ENCODE measurements at regions not wholly inside any gene's neighbourhood (a gene's known extent, or its start where the extent isn't known, plus 50 kb on each side); places are given as distances from the start of the nearest gene placed in this dataset.

GRCh38 chr7:69399401-69399800 is 198.9 kb upstream of the AUTS2 start:
- no peaks in the 10 kb centered on the region for H3K27me3 ChIP-seq (ENCODE audit: control insufficient read depth, insufficient read depth, low read length)
- H3K36me3 ChIP-seq (ENCODE audit: control insufficient read depth, insufficient read depth, low read length): no peaks in the 10 kb centered on the region
- H3K27ac ChIP-seq (ENCODE audit: low read length): no peak overlapping the region
- DNase-seq (ENCODE audit: low read depth, low spot score): no peak
- H3K4me1 ChIP-seq (ENCODE audit: control insufficient read depth, insufficient read depth, low read length): no peaks in the 10 kb centered on the region
- H3K9me3 ChIP-seq (ENCODE audit: control insufficient read depth, insufficient read depth, low read length): no peaks in the 10 kb centered on the region
- H3K4me3 ChIP-seq (ENCODE audit: low read length): no peak overlapping the region

- no peaks in the 10 kb centered on the region for H3K27me3 ChIP-seq (ENCODE audit: control insufficient read depth, insufficient read depth, low read length)
- no CpG with 5 or more reads among the region's 2 CpGs for WGBS (ENCODE audit: insufficient coverage, insufficient read length)
- DNase-seq (ENCODE audit: low read depth, low spot score): no peak
- no peaks in the 10 kb centered on the region for H3K9me3 ChIP-seq (ENCODE audit: control insufficient read depth, insufficient read depth, low read length)
- H3K4me1 ChIP-seq (ENCODE audit: control insufficient read depth, insufficient read depth, low read length): no peaks in the 10 kb centered on the region
- no peaks in the 10 kb centered on the region for H3K36me3 ChIP-seq (ENCODE audit: control insufficient read depth, insufficient read depth, low read length)
- H3K27ac ChIP-seq (ENCODE audit: low read length): no peak overlapping the region
- no peak overlapping the region for H3K4me3 ChIP-seq (ENCODE audit: low read length)
Measured at GRCh38 chr7:69402696-69403095, 195.6 kb upstream of the AUTS2 start.

DNA sequence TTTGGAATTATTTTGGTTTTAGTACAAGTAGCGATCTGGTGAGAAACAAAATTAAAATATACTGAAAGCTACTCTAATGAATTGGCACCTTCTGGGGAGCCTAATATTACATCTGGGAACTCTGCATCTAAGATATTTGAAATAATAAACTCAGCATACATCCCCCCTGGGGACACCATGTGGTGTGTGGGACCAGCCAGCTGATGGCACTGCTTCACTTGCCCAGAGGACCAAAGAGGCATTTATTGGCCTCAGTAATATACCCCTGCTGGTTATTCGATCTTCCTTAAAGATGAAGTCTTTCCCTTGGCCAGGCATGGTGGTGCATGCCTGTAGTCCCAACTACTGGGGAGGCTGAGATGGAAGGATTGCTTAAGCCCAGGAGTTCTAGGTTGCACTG is 195.1 kb upstream of the AUTS2 start:
- no peaks in the 10 kb centered on the region for H3K27me3 ChIP-seq (ENCODE audit: control insufficient read depth, insufficient read depth, low read length)
- H3K36me3 ChIP-seq (ENCODE audit: control insufficient read depth, insufficient read depth, low read length): no peaks in the 10 kb centered on the region
- no peaks in the 10 kb centered on the region for H3K4me1 ChIP-seq (ENCODE audit: control insufficient read depth, insufficient read depth, low read length)
- H3K4me3 ChIP-seq (ENCODE audit: low read length): no peak overlapping the region
- no peaks in the 10 kb centered on the region for H3K9me3 ChIP-seq (ENCODE audit: control insufficient read depth, insufficient read depth, low read length)
- WGBS (ENCODE audit: insufficient coverage, insufficient read length): no CpG with 5 or more reads among the region's 2 CpGs
- DNase-seq (ENCODE audit: low read depth, low spot score): no peak
- H3K27ac ChIP-seq (ENCODE audit: low read length): no peak overlapping the region

DNA sequence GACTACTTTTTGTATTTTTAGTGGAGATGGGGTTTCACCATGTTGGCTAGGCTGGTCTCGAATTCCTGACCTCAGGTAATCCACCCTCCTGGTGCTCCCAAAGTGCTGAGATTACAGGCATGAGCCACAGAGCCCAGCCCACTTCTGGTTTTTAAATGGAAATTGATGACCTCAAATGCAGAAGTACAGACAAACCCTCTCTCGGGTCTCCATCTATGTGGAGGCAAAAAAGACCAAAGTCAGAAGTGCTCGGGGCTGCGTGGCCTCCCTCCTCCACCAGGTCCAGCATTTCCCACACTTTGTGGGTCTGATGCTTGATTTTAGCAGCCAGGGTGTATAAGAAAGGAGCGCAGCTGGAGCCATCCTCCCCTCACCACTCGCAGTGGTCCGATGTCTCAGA is 187.3 kb upstream of the AUTS2 start:
- Histone ChIP-seq H3K9me3 (ENCODE audit: control insufficient read depth, insufficient read depth, low read length) (no peaks in the 10 kb centered on the region), H3K4me3 (ENCODE audit: low read length) (no peak overlapping the region), H3K36me3 (ENCODE audit: control insufficient read depth, insufficient read depth, low read length) (no peaks in the 10 kb centered on the region), H3K27ac (ENCODE audit: low read length) (no peak overlapping the region), H3K27me3 (ENCODE audit: control insufficient read depth, insufficient read depth, low read length) (no peaks in the 10 kb centered on the region), H3K4me1 (ENCODE audit: control insufficient read depth, insufficient read depth, low read length) (no peaks in the 10 kb centered on the region)
- no CpG with 5 or more reads among the region's 7 CpGs for WGBS (ENCODE audit: insufficient coverage, insufficient read length)
- no peak for DNase-seq (ENCODE audit: low read depth, low spot score)

GRCh38 chr7:69411466-69411865 is 186.8 kb upstream of the AUTS2 start:
- DNase-seq (ENCODE audit: low read depth, low spot score): no peak
- H3K27ac ChIP-seq (ENCODE audit: low read length): no peak overlapping the region
- no peaks in the 10 kb centered on the region for H3K9me3 ChIP-seq (ENCODE audit: control insufficient read depth, insufficient read depth, low read length)
- no CpG with 5 or more reads among the region's 8 CpGs for WGBS (ENCODE audit: insufficient coverage, insufficient read length)
- no peak overlapping the region for H3K4me3 ChIP-seq (ENCODE audit: low read length)
- no peaks in the 10 kb centered on the region for H3K4me1 ChIP-seq (ENCODE audit: control insufficient read depth, insufficient read depth, low read length)
- no peaks in the 10 kb centered on the region for H3K36me3 ChIP-seq (ENCODE audit: control insufficient read depth, insufficient read depth, low read length)
- no peaks in the 10 kb centered on the region for H3K27me3 ChIP-seq (ENCODE audit: control insufficient read depth, insufficient read depth, low read length)

- no peaks in the 10 kb centered on the region for H3K9me3 ChIP-seq (ENCODE audit: control insufficient read depth, insufficient read depth, low read length)
- H3K36me3 ChIP-seq (ENCODE audit: control insufficient read depth, insufficient read depth, low read length): no peaks in the 10 kb centered on the region
- DNase-seq (ENCODE audit: low read depth, low spot score): no peak
- no CpG with 5 or more reads among the region's 9 CpGs for WGBS (ENCODE audit: insufficient coverage, insufficient read length)
- no peaks in the 10 kb centered on the region for H3K27me3 ChIP-seq (ENCODE audit: control insufficient read depth, insufficient read depth, low read length)
- no peaks in the 10 kb centered on the region for H3K4me1 ChIP-seq (ENCODE audit: control insufficient read depth, insufficient read depth, low read length)
- H3K4me3 ChIP-seq (ENCODE audit: low read length): no peak overlapping the region
- H3K27ac ChIP-seq (ENCODE audit: low read length): no peak overlapping the region
Measured at GRCh38 chr7:69412331-69413146, 185.7 kb upstream of the AUTS2 start.

GRCh38 chr7:69414555-69414954 is 183.7 kb upstream of the AUTS2 start:
- Histone ChIP-seq H3K36me3 (ENCODE audit: control insufficient read depth, insufficient read depth, low read length) (no peaks in the 10 kb centered on the region), H3K4me1 (ENCODE audit: control insufficient read depth, insufficient read depth, low read length) (no peaks in the 10 kb centered on the region), H3K27me3 (ENCODE audit: control insufficient read depth, insufficient read depth, low read length) (no peaks in the 10 kb centered on the region), H3K9me3 (ENCODE audit: control insufficient read depth, insufficient read depth, low read length) (no peaks in the 10 kb centered on the region), H3K4me3 (ENCODE audit: low read length) (no peak overlapping the region), H3K27ac (ENCODE audit: low read length) (no peak overlapping the region)
- no peak for DNase-seq (ENCODE audit: low read depth, low spot score)
- no CpG with 5 or more reads among the region's 5 CpGs for WGBS (ENCODE audit: insufficient coverage, insufficient read length)

GRCh38 chr7:69418869-69419670 is 179.2 kb upstream of the AUTS2 start:
- no peak for DNase-seq (ENCODE audit: low read depth, low spot score)
- Histone ChIP-seq H3K4me1 (ENCODE audit: control insufficient read depth, insufficient read depth, low read length) (no peaks in the 10 kb centered on the region), H3K27ac (ENCODE audit: low read length) (no peak overlapping the region), H3K4me3 (ENCODE audit: low read length) (no peak overlapping the region), H3K9me3 (ENCODE audit: control insufficient read depth, insufficient read depth, low read length) (no peaks in the 10 kb centered on the region), H3K36me3 (ENCODE audit: control insufficient read depth, insufficient read depth, low read length) (no peaks in the 10 kb centered on the region), H3K27me3 (ENCODE audit: control insufficient read depth, insufficient read depth, low read length) (no peaks in the 10 kb centered on the region)
- no CpG with 5 or more reads among the region's 7 CpGs for WGBS (ENCODE audit: insufficient coverage, insufficient read length)

DNA sequence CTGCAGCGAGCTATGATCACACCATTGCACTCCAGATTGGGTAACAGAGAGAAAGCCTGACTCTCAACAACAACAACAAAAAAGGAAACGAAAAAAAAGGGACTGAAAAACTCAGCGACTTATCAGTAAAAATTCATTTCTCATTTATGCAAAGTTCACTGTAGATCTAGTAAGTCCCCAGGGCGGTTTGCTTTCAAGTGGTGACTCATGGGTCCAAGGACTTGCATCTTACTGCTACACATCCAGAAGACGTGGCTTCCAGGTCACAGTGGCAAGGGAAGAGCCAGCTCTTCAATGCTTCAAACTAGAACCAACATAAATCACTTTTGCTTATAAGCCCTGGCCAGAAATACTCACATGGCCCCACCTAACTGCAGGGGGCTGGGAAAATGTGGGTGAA is 178.3 kb upstream of the AUTS2 start:
- no CpG with 5 or more reads among the region's 5 CpGs for WGBS (ENCODE audit: insufficient coverage, insufficient read length)
- DNase-seq (ENCODE audit: low read depth, low spot score): no peak
- no peaks in the 10 kb centered on the region for H3K27me3 ChIP-seq (ENCODE audit: control insufficient read depth, insufficient read depth, low read length)
- no peaks in the 10 kb centered on the region for H3K4me1 ChIP-seq (ENCODE audit: control insufficient read depth, insufficient read depth, low read length)
- H3K36me3 ChIP-seq (ENCODE audit: control insufficient read depth, insufficient read depth, low read length): no peaks in the 10 kb centered on the region
- no peak overlapping the region for H3K27ac ChIP-seq (ENCODE audit: low read length)
- no peaks in the 10 kb centered on the region for H3K9me3 ChIP-seq (ENCODE audit: control insufficient read depth, insufficient read depth, low read length)
- H3K4me3 ChIP-seq (ENCODE audit: low read length): no peak overlapping the region

GRCh38 chr7:69422574-69422985 is 175.7 kb upstream of the AUTS2 start:
- no peaks in the 10 kb centered on the region for H3K36me3 ChIP-seq (ENCODE audit: control insufficient read depth, insufficient read depth, low read length)
- no peak overlapping the region for H3K27ac ChIP-seq (ENCODE audit: low read length)
- no peaks in the 10 kb centered on the region for H3K4me1 ChIP-seq (ENCODE audit: control insufficient read depth, insufficient read depth, low read length)
- no peaks in the 10 kb centered on the region for H3K27me3 ChIP-seq (ENCODE audit: control insufficient read depth, insufficient read depth, low read length)
- H3K9me3 ChIP-seq (ENCODE audit: control insufficient read depth, insufficient read depth, low read length): no peaks in the 10 kb centered on the region
- H3K4me3 ChIP-seq (ENCODE audit: low read length): no peak overlapping the region
- WGBS (ENCODE audit: insufficient coverage, insufficient read length): no CpG with 5 or more reads among the region's 4 CpGs
- DNase-seq (ENCODE audit: low read depth, low spot score): no peak

All from iPS DF 6.9 (cell line).